ENCODE measurements at regions not wholly inside any gene's neighbourhood (a gene's known extent, or its start where the extent isn't known, plus 50 kb on each side); places are given as distances from the start of the nearest gene placed in this dataset.

- TF ChIP-seq CTCF (IDR thresholded peaks at IDR 0.05; ENCODE audit: low read depth, low read length) (no peak), EZH2phosphoT487 (IDR thresholded peaks at IDR 0.05; ENCODE audit: low read depth) (no peak)
Observed at GRCh38 chr13:105514401-105514800, 1021.1 kb downstream of the EFNB2 start.

All from OCI-LY3 (cell line).